ENCODE measurements at regions not wholly inside any gene's neighbourhood (a gene's known extent, or its start where the extent isn't known, plus 50 kb on each side); places are given as distances from the start of the nearest gene placed in this dataset.

DNA sequence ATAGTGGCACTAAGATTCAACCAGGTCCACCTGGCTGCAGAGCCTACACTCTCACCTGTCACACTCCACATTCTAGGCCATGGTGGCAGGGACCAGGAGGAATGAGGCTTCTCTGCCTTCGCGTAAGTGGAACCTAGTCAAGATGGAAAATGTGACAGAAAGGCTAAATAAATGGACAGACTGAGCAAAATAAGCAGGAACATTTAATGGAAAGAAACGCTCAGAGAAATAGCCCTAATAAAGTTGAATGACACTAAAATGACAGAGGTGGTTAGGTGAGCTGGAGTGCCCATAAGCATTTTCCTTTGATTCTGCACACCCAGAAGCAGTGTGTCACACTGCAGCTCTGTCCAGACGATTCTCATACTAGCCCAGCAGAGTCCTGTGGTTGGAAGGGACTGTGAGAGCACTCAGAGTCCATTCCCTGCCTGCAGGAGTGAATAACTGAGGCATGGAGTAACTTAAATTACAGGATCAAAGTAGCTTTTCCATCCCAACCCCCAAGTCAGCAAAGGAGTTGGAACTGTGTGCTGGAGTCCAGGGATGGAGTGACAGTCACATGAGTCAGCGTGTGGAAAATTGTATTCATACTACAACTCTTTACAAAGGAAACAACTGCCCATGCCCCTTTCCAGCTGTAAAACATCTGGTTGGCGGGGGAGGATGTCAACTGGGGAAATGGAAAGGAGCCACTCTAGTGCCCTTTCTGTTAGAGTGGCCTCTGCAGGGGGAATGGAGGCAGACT, 105.4 kb upstream of the LGALSL start:
- FAIRE-seq (no peak), DNase-seq (ENCODE audit: insufficient read length, low spot score) (no peak)
- no peak for TF ChIP-seq POLR2A (IDR thresholded peaks at IDR 0.05; ENCODE audit: low read depth, low read length)

DNA sequence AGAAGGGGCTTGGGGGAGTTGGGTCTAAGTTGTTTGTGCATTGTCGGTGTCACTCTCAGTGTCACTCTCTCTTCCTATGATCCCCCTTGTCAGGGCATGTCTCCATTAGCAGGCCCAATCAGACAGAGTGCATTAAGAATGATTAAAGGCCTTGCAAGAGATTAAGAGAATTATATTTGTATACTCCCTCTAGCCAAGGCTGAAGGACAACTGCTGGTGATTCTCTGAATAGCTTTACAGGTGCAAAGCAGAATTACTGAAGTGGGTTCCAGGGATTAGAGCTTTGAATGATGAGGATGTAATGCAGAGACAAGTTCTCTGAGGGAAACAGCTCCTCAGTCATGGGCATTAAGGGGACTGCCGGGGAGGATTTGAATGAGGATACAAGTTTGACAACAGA, 104.8 kb upstream of the LGALSL start:
- TF ChIP-seq POLR2A (IDR thresholded peaks at IDR 0.05; ENCODE audit: low read depth, low read length) = no peak
- FAIRE-seq = no peak

DNA sequence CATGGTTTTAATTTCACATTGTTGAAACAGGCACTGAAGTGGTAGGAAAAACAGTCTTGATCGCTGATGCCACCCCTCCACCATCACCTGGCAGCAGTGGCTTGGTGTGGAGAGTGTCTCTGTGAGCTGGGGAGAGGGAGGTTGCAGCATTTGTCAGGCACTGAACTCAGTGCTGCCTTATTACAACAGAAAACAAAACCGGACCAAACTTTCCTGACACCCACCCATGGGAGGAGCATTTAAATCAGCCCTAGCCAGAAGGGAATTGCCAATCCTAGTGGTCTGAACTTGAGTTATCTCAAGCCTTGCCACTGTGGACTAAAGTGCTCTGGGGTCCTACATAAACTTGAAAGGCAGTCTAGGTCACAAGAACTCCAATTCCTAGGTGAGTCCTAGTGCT, 103.0 kb upstream of the LGALSL start:
- TF ChIP-seq POLR2A (IDR thresholded peaks at IDR 0.05; ENCODE audit: low read depth, low read length) = no peak
- DNase-seq (ENCODE audit: insufficient read length, low spot score) (no peak), FAIRE-seq (no peak)

More for the DNA sequence above, 104.8 kb upstream of the LGALSL start:
- no peak for DNase-seq (ENCODE audit: insufficient read length, low spot score)

DNA sequence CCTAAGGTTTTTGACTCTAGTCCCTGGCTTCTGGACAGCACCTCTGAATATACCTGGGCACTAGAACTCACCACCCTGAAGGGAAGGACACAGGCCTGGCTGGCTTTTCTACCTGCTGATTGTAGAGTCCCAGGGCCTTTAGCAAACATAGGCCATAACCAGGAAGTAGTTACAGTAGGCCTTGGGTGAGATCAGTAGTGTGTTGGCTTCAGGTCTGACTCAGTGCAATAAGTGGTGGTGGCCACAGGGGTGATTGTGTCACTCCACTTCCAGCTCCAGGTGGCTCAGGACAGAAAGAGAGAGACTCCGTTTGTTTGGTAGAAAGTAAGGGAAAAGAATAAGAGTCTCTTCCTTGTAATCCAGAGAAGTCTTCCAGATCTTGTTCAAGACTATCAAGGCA, 101.7 kb upstream of the LGALSL start:
- TF ChIP-seq POLR2A (IDR thresholded peaks at IDR 0.05; ENCODE audit: low read depth, low read length) = no peak
- FAIRE-seq = no peak
- no peak for DNase-seq (ENCODE audit: insufficient read length, low spot score)

DNA sequence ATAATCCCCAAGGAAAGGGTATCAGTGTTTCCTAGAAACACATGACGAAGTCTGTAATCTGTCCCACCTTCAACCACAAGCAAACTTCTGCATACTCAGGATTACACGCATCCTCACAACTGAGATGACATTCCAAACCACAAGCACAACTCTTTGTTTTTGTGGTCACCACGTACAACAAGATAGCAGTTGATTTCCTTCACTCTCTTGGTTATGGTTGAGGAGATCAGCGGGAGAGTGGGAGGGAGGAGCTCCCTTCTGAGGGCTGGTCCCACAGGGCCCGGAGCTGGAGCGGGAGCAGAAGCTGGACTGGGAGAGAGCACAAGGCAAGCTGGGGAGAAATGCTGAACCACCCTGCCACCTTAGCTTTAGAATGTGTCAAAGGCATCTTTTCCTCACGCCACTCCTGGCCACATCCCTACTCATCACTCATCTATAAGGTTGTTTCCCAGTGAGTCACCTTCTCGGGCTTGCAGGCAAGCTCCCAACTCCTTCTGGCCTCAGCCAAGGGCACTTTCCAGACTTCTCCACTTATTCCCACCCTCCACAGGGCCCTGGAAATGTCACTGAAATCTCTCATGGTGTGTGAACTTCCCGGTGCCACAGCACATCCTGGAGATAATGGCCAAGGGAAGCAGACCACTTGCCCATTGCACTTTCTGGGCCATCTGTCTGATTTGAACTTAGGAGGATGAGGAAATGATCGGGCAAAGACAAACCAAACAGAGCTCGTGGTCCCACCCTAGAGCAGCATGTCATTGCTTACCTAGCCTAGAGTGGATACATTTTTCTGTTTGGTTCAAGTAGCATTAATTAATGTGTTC, 98.9 kb upstream of the LGALSL start:
- FAIRE-seq (no peak), DNase-seq (ENCODE audit: insufficient read length, low spot score) (peak; percentile 50)
- TF ChIP-seq POLR2A (IDR thresholded peaks at IDR 0.05; ENCODE audit: low read depth, low read length) = no peak

- TF ChIP-seq POLR2A (IDR thresholded peaks at IDR 0.05; ENCODE audit: low read depth, low read length) = no peak
- DNase-seq (ENCODE audit: insufficient read length, low spot score) (no peak), FAIRE-seq (no peak)
Observed at GRCh38 chr2:64356906-64357305, 97.1 kb upstream of the LGALSL start.

- DNase-seq (ENCODE audit: insufficient read length, low spot score) (peak; percentile 29), FAIRE-seq (no peak)
- no peak for TF ChIP-seq POLR2A (IDR thresholded peaks at IDR 0.05; ENCODE audit: low read depth, low read length)
Observed at GRCh38 chr2:64359171-64359891, 94.6 kb upstream of the LGALSL start.

DNA sequence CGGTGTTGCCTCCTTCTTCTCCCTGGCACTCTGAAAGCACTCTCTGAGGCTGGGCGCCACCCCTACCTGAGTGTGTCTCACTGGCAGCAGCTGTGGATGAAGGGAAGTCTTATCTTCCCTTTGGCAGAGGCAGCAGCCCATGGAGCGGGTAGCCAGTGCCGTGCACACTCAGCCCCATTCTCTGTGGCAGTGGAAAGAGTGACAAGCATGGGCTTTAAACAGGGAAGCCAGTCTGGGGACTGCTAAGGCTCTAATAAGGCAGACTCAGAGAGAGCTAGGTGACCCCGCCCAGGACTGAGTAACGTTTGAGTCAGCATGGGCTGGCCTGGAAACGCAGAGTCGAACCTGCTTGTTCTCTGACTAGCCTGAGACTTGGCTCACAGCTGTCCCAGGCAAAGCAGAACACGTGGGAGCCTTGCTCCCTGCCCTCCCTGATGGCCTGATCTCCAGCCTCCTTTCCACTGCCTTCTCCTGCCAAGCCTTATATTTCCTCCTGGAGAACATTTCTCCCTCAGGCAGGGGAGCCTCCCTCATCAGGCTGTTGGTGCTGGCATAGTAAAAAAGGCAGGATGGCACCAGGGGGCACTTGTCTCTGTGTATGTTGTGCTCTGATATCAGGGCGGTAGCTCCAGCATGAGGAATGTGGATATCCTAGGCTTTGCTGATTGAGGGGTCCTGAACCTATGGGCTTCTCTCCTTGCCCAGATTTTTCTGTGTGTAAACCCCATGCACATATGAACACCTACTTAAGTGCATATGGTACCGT, 93.9 kb upstream of the LGALSL start:
- DNase-seq (ENCODE audit: insufficient read length, low spot score) (peak; percentile 89), FAIRE-seq (peak; percentile 90)
- TF ChIP-seq POLR2A (IDR thresholded peaks at IDR 0.05; ENCODE audit: low read depth, low read length) = no peak

DNA sequence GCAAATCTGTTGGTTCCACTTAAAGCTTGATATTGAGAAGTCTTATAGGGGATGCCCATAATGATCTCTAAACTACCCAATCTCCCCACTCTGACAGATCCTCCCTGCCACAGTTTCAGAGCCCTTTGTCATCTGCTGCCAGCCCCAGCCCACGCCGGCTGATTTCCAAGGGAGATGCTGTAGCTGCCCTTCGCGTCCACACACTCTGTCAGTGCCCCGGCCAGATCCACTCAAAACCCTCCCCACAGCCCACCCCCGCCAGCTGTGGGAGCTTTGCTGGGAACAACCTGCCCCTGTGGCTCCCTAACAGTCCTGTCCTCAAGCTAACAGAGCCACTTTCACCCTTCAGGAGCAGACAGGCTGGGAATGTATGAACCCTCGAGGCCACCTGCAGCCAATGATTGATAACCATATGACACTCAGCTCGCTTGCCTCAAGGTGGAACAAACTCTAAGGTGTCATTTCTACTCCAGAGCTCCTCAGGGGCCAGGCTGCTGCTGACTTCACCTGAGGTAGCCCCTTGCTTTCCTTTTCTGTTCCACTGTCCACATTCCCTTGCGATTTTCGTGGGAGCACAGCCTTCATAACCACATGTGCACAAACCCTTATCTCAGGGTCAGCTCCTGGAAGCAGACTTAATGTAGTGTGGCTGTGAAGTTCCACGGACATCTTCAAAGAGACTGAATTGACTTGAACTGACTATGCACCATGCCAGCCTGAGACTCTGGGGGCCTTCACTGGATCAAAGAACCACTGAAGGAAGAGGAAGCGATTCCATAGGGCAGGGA, 92.6 kb upstream of the LGALSL start:
- no peak for FAIRE-seq
- no peak for TF ChIP-seq POLR2A (IDR thresholded peaks at IDR 0.05; ENCODE audit: low read depth, low read length)

DNA sequence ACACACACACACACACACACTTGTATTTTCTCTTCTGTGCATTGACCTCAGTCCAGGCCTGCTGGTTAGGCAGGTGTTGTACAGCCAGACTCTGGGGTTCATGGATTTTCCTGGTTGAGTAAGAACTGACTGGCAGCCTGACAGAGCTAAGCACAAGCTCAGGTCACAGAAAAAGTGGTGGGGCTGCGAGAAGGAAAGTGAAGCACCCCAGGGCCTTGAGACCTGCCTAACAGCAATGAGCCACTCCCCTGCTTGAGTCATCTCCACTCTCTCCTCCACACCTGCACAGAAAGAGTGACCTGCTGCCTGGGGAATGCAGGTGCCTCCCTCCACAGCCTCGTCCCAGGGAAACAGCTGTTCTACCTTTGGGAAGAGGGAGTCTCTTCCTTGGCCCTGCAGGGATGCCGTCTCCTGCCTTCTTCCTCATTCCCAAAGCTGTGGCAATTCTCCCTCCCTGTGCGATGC, 91.4 kb upstream of the LGALSL start:
- DNase-seq (ENCODE audit: insufficient read length, low spot score) (no peak), FAIRE-seq (no peak)
- no peak for TF ChIP-seq POLR2A (IDR thresholded peaks at IDR 0.05; ENCODE audit: low read depth, low read length)

More for the DNA sequence above, 92.6 kb upstream of the LGALSL start:
- no peak for DNase-seq (ENCODE audit: insufficient read length, low spot score)

- FAIRE-seq (no peak), DNase-seq (ENCODE audit: insufficient read length, low spot score) (no peak)
- no peak for TF ChIP-seq POLR2A (IDR thresholded peaks at IDR 0.05; ENCODE audit: low read depth, low read length)
Observed at GRCh38 chr2:64363140-64363539, 90.8 kb upstream of the LGALSL start.

DNA sequence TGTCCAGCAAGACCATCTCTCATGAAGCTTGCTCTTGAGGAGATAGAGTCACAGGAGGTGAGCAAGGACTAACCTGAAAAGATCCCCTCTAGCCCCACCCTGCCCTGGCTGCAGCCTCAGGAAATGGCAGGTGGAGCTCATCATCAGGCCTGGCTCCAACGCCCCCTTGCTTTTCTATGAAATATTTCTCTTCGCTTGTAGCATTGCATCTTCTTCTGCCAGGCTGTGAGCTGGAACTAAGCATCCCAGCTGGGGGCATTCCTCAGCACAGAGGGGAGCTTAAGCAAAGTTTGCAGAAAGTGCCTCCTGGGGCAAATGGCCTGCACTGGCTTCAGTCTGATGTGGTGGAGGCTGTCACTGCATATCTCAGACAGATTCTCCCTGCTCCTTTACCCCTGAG, 90.1 kb upstream of the LGALSL start:
- DNase-seq (ENCODE audit: insufficient read length, low spot score) (no peak), FAIRE-seq (no peak)
- TF ChIP-seq POLR2A (IDR thresholded peaks at IDR 0.05; ENCODE audit: low read depth, low read length) = no peak
